ENCODE measurements at regions not wholly inside any gene's neighbourhood (a gene's known extent, or its start where the extent isn't known, plus 50 kb on each side); places are given as distances from the start of the nearest gene placed in this dataset.

GRCh38 chr13:103895835-103896531 lies 829.8 kb upstream of the SLC10A2 start:
- TF ChIP-seq CTCF (conservative IDR thresholded peaks at IDR 0.05 in 1 of 2, IDR thresholded peaks at IDR 0.05 in 1 of 2; ENCODE audit: low read depth in 1 of 2, low read length in 2 of 2): no peak
- no peak for TF ChIP-seq EZH2 (IDR thresholded peaks at IDR 0.05; ENCODE audit: low read length, missing control alignments)
